GM12878 (cell line): ENCODE measurements at regions not wholly inside any gene's neighbourhood (a gene's known extent, or its start where the extent isn't known, plus 50 kb on each side); places are given as distances from the start of the nearest gene placed in this dataset.

Experiments used
- ATAC-seq: fragments of 200-7000 bp; cut with Tn5 transposase; 3 replicates; pipeline ENCODE4 v1.9.1; 2020; ENCODE audit warnings: mild to moderate bottlenecking, moderate library complexity
- BruUV-seq: library from RNA; stranded (reverse); fragments of 400-500 nt; replicated peaks from 2 replicates; lab custom pipeline; 2021; lab: Mats Ljungman, UMichigan
- CTCF ChIA-PET: fragments of 300-600 bp; sonication (Branson Sonifier 250); formaldehyde crosslinking; extraction: SDS; loops from one replicate; lab custom pipeline; 2021; ENCODE audit warnings: inconsistent platforms; lab: Yijun Ruan, JAX
- POLR2A ChIA-PET: fragments of 350-600 bp; formaldehyde crosslinking; extraction: SDS; loops from one replicate; lab custom pipeline; 2021; ENCODE audit warnings: inconsistent platforms; lab: Charles Lee
- RAD21 ChIA-PET: fragments of 300-600 bp; sonication (Branson Sonifier 250); formaldehyde crosslinking; loops from one replicate; lab custom pipeline; 2023; ENCODE audit warnings: antibody characterized with exemption; ENCODE audit not compliant: unreplicated experiment; lab: Charles Lee
- SMC1A ChIA-PET: fragments of 300-600 bp; sonication (Branson Sonifier 250); formaldehyde crosslinking; loops from one replicate; lab custom pipeline; 2023; ENCODE audit not compliant: unreplicated experiment, uncharacterized antibody; lab: Charles Lee
- DNase-seq: peaks from one replicate; pipeline ENCODE4 v3.0.0-alpha.2; 2011; ENCODE audit warnings: low read depth, low spot score
- FAIRE-seq: peaks from 3 replicates; lab custom pipeline; 2011; peaks lifted over from hg19 to GRCh38; lab: Jason Lieb, UNC
- H2AFZ ChIP-seq: 2 replicates; pipeline ENCODE4 v1.6.0; 2011; ENCODE audit warnings: low read depth, low read length, control low read depth; ENCODE audit not compliant: control insufficient read depth
- H3K27ac ChIP-seq: 2 replicates; pipeline ENCODE4 v1.5.1; 2011; ENCODE audit warnings: control low read depth; ENCODE audit not compliant: control insufficient read depth, insufficient read depth
- H3K27me3 ChIP-seq, 2 experiments: replicated peaks in 1 of 2; 2 replicates each; pipeline versions ENCODE4 v1.6.0 to v1.6.1; 2011; ENCODE audit warnings: low read length in 1 of 2; ENCODE audit not compliant: control insufficient read depth in 2 of 2, insufficient read depth in 2 of 2
- H3K36me3 ChIP-seq, 2 experiments: 2 replicates each; pipeline ENCODE4 v1.5.1; 2011; ENCODE audit warnings: low read length in 1 of 2; ENCODE audit not compliant: control insufficient read depth in 2 of 2, insufficient read depth in 2 of 2
- H3K4me1 ChIP-seq: 2 replicates; pipeline ENCODE4 v1.6.1; 2011; ENCODE audit warnings: mild to moderate bottlenecking, low read length, moderate library complexity, mixed read lengths; ENCODE audit not compliant: control insufficient read depth, insufficient read depth
- H3K4me2 ChIP-seq: 2 replicates; pipeline ENCODE4 v1.6.0; 2011; ENCODE audit warnings: control low read depth; ENCODE audit not compliant: control insufficient read depth, insufficient read depth
- H3K4me3 ChIP-seq: fragments of 200-600 bp; sonication (generic); 2 replicates; pipeline ENCODE4 v1.5.1; 2016
- H3K79me2 ChIP-seq: 2 replicates; pipeline ENCODE4 v1.6.0; 2011; ENCODE audit warnings: low read length; ENCODE audit not compliant: control insufficient read depth, insufficient read depth
- H3K9ac ChIP-seq: 2 replicates; pipeline ENCODE4 v1.8.0; 2011; ENCODE audit warnings: low read length, control low read depth, mixed read lengths; ENCODE audit not compliant: control insufficient read depth, insufficient read depth
- H3K9me3 ChIP-seq: replicated peaks from 3 replicates; pipeline ENCODE4 v1.5.1; 2011; ENCODE audit warnings: mild to moderate bottlenecking, low read length; ENCODE audit not compliant: control insufficient read depth, insufficient read depth
- H4K20me1 ChIP-seq: 2 replicates; pipeline ENCODE4 v1.6.0; 2011; ENCODE audit not compliant: control insufficient read depth, insufficient read depth
- CHD4 ChIP-seq: fragments of 200-600 bp; sonication (generic); IDR thresholded peaks from 2 replicates; pipeline ENCODE4 v1.6.1; 2016; ENCODE audit warnings: mild to moderate bottlenecking
- CREM ChIP-seq: IDR thresholded peaks from 2 replicates; pipeline ENCODE4 v1.6.1; 2014; ENCODE audit warnings: antibody characterized with exemption, low read depth
- ETV6 ChIP-seq, 2 experiments: fragments of 450-650 bp in 1 of 2; IDR thresholded peaks in 1 of 2; conservative IDR thresholded peaks in 1 of 2; 2 replicates each; pipeline ENCODE4 v1.6.1; 2014; ENCODE audit warnings: antibody characterized with exemption in 1 of 2, borderline replicate concordance in 1 of 2, low read depth in 1 of 2, mild to moderate bottlenecking in 1 of 2, moderate library complexity in 1 of 2
- HDGF ChIP-seq: fragments of 450-650 bp; IDR thresholded peaks from 2 replicates; pipeline ENCODE4 v1.6.1; 2016; ENCODE audit warnings: antibody characterized with exemption
- HSF1 ChIP-seq: fragments of 150-350 bp; IDR thresholded peaks from 2 replicates; pipeline ENCODE4 v1.6.1; 2014; ENCODE audit warnings: mild to moderate bottlenecking, low read depth, low read length
- JUNB ChIP-seq: IDR thresholded peaks from 2 replicates; pipeline ENCODE4 v1.6.1; 2016; ENCODE audit warnings: antibody characterized with exemption, mild to moderate bottlenecking
- MTA3 ChIP-seq: IDR thresholded peaks from 2 replicates; pipeline ENCODE4 v1.6.1; 2012; ENCODE audit warnings: low read length, inconsistent platforms, borderline replicate concordance
- SKIL ChIP-seq: fragments of 450-650 bp; IDR thresholded peaks from 2 replicates; pipeline ENCODE4 v1.6.1; 2017; ENCODE audit warnings: mild to moderate bottlenecking, low read depth, inconsistent platforms; ENCODE audit not compliant: poor library complexity, severe bottlenecking
- SP1 ChIP-seq: IDR thresholded peaks from one replicate; pipeline ENCODE4 v1.6.1; 2011; ENCODE audit warnings: low read depth, low read length
- ZBTB11 ChIP-seq: fragments of 450-650 bp; formaldehyde crosslinking; IDR thresholded peaks from 2 replicates; pipeline ENCODE4 v1.5.0; 2022; ENCODE audit warnings: mild to moderate bottlenecking, missing genetic modification characterization
- WGBS: methylation state at CpG from one replicate; pipeline ENCODE4 v1.1.6; 2016; ENCODE audit warnings: low lambda C conversion rate; ENCODE audit not compliant: insufficient replicate concordance, insufficient coverage; ENCODE audit errors: missing lambda C conversion rate; 5-methylcytosine and 5-hydroxymethylcytosine counted together
- in situ Hi-C: fragments of 300-500 bp; cut with MboI; formaldehyde crosslinking; loops from 9 replicates; pipeline ENCODE4 v1.14.3; 2018; ENCODE audit warnings: mixed read lengths
- intact Hi-C: fragments of 100-400 bp; cut with micrococcal nuclease; formaldehyde crosslinking; loops from one replicate; pipeline ENCODE4 v1.14.2; 2022; ENCODE audit not compliant: unreplicated experiment

- intact Hi-C loops: loop anchor here (5.0 kb wide), 4 partner anchors 72 to 758 kb away; no protein-coding TSS in a partner anchor
- H2AFZ ChIP-seq: no peak overlapping the region
- no peak overlapping the region for H3K4me3 ChIP-seq
- ChIA-PET SMC1A (interaction anchor here (0.8 to 3.0 kb wide), 17 partner anchors 13 to 290 kb away, joined by 3 to 19 read pairs (median 4); no protein-coding TSS in a partner anchor), POLR2A (interaction anchor here (0.9 kb wide), 1 partner anchor 293 kb away, joined by 5 read pairs; no protein-coding TSS in a partner anchor), RAD21 (interaction anchor here (0.7 to 2.3 kb wide), 12 partner anchors 24 to 760 kb away, joined by 3 to 17 read pairs (median 6); no protein-coding TSS in a partner anchor), CTCF (interaction anchor here (0.9 to 3.2 kb wide), 34 partner anchors 8 to 904 kb away, joined by 3 to 61 read pairs (median 7); no protein-coding TSS in a partner anchor)
- WGBS: 100% methylated on average over 2 of the region's 2 CpGs
- H4K20me1 ChIP-seq: no peaks in the 10 kb centered on the region
- no peaks in the 10 kb centered on the region for H3K36me3 ChIP-seq
- FAIRE-seq: no peak
- no peak overlapping the region for H3K27ac ChIP-seq
- BruUV-seq: no TSS peak
- DNase-seq: no peak
- no peaks in the 10 kb centered on the region for H3K79me2 ChIP-seq
- no peaks in the 10 kb centered on the region for H3K4me1 ChIP-seq
- in situ Hi-C loops: loop anchor here (5.0 kb wide), 1 partner anchor 293 kb away; no protein-coding TSS in a partner anchor
- H3K9ac ChIP-seq: no peak overlapping the region
- no peaks in the 10 kb centered on the region for H3K9me3 ChIP-seq
- ATAC-seq: no peak
- TF ChIP-seq ZBTB11 (CRISPR knock-in tag) (no peak), SP1 (no peak), SKIL (no peak), HDGF (no peak), JUNB (no peak), MTA3 (no peak), HSF1 (no peak), ETV6 (conservative IDR thresholded peaks at IDR 0.05 in 1 of 2, IDR thresholded peaks at IDR 0.05 in 1 of 2; ENCODE audit: borderline replicate concordance in 1 of 2, low read depth in 1 of 2) (no peak), CREM (no peak), CHD4 (no peak)
- H3K27me3 ChIP-seq: 0 out of 4 replicates have a peak, but pooled peaks cover 0 to 3% of the 10 kb centered on the region in 2 experiments
- H3K4me2 ChIP-seq: no peak overlapping the region
Observed at GRCh38 chr7:31444196-31444595, 69.7 kb upstream of the ITPRID1 start.
